HepG2 (cell line): ENCODE measurements at regions not wholly inside any gene's neighbourhood (a gene's known extent, or its start where the extent isn't known, plus 50 kb on each side); places are given as distances from the start of the nearest gene placed in this dataset.

Source experiments
- IKZF4 ChIP-seq: sonication (generic); formaldehyde crosslinking; IDR thresholded peaks from 2 replicates; pipeline ENCODE4 v1.5.1; 2020; ENCODE audit warnings: borderline replicate concordance, mild to moderate bottlenecking, low read depth, missing genetic modification reagents; ENCODE audit errors: not compliant biosample characterization
- MEIS2 ChIP-seq: sonication (generic); formaldehyde crosslinking; IDR thresholded peaks from 2 replicates; pipeline ENCODE4 v1.9.0; 2021; ENCODE audit warnings: mild to moderate bottlenecking, missing genetic modification reagents
- TCF7L2 ChIP-seq: IDR thresholded peaks from 2 replicates; pipeline ENCODE4 v1.6.1; 2011; ENCODE audit warnings: mild to moderate bottlenecking, low read depth, low read length, moderate library complexity
- TFDP2 ChIP-seq: sonication (generic); formaldehyde crosslinking; IDR thresholded peaks from 2 replicates; pipeline ENCODE4 v1.4.0; 2020; ENCODE audit warnings: missing genetic modification reagents
- ZNF20 ChIP-seq: sonication (generic); formaldehyde crosslinking; IDR thresholded peaks from 2 replicates; pipeline ENCODE4 v1.4.0; 2020; ENCODE audit warnings: mild to moderate bottlenecking, moderate library complexity, missing genetic modification reagents
- ZNF616 ChIP-seq: sonication (generic); formaldehyde crosslinking; IDR thresholded peaks from 2 replicates; pipeline ENCODE4 v1.5.0; 2020; ENCODE audit warnings: low read depth, mild to moderate bottlenecking, missing genetic modification reagents
- ZNF629 ChIP-seq: sonication (generic); formaldehyde crosslinking; conservative IDR thresholded peaks from 2 replicates; pipeline ENCODE4 v1.5.0; 2020; ENCODE audit warnings: missing genetic modification reagents
- ZSCAN12 ChIP-seq: sonication (generic); formaldehyde crosslinking; IDR thresholded peaks from 2 replicates; pipeline ENCODE4 v1.9.0; 2021; ENCODE audit warnings: mild to moderate bottlenecking, missing genetic modification reagents
- TF ChIP-seq, protein P1 (sequence below): sonication (generic); formaldehyde crosslinking; IDR thresholded peaks from 2 replicates; pipeline ENCODE4 v1.4.0; 2020; ENCODE audit warnings: missing genetic modification reagents, borderline replicate concordance

DNA sequence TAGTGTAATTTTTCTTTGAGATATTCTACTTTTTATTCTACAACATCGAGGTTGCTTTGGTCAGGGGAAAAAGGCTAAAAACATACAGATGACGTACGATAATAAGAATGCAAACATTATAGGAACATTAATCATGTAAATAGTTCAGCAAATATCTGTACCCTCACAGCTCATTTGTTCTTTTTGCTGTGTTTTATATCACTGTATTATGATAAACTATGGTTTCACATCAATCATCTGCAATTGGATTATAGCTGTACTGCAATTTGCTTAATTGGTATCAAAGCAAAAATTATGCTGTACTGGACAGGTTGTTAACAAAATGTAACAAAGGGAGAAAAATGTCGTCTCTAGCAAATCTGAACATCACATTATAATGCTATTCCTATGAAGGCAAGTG is 597.1 kb downstream of the EPHA7 start (continued):
- TF ChIP-seq, protein P1, sequence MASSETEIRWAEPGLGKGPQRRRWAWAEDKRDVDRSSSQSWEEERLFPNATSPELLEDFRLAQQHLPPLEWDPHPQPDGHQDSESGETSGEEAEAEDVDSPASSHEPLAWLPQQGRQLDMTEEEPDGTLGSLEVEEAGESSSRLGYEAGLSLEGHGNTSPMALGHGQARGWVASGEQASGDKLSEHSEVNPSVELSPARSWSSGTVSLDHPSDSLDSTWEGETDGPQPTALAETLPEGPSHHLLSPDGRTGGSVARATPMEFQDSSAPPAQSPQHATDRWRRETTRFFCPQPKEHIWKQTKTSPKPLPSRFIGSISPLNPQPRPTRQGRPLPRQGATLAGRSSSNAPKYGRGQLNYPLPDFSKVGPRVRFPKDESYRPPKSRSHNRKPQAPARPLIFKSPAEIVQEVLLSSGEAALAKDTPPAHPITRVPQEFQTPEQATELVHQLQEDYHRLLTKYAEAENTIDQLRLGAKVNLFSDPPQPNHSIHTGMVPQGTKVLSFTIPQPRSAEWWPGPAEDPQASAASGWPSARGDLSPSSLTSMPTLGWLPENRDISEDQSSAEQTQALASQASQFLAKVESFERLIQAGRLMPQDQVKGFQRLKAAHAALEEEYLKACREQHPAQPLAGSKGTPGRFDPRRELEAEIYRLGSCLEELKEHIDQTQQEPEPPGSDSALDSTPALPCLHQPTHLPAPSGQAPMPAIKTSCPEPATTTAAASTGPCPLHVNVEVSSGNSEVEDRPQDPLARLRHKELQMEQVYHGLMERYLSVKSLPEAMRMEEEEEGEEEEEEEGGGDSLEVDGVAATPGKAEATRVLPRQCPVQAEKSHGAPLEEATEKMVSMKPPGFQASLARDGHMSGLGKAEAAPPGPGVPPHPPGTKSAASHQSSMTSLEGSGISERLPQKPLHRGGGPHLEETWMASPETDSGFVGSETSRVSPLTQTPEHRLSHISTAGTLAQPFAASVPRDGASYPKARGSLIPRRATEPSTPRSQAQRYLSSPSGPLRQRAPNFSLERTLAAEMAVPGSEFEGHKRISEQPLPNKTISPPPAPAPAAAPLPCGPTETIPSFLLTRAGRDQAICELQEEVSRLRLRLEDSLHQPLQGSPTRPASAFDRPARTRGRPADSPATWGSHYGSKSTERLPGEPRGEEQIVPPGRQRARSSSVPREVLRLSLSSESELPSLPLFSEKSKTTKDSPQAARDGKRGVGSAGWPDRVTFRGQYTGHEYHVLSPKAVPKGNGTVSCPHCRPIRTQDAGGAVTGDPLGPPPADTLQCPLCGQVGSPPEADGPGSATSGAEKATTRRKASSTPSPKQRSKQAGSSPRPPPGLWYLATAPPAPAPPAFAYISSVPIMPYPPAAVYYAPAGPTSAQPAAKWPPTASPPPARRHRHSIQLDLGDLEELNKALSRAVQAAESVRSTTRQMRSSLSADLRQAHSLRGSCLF (CRISPR knock-in tag): no peak
- TF ChIP-seq IKZF4: no peak
- TF ChIP-seq ZSCAN12 (CRISPR knock-in tag): no peak
- TF ChIP-seq ZNF629: no peak
- no peak for TF ChIP-seq ZNF616 (CRISPR knock-in tag)
- TF ChIP-seq TFDP2 (CRISPR knock-in tag): no peak
- TF ChIP-seq TCF7L2: no peak
- TF ChIP-seq MEIS2 (CRISPR knock-in tag): no peak
- TF ChIP-seq ZNF20: no peak
